Thyroid gland (tissue), 4 donors: ENCODE measurements at regions not wholly inside any gene's neighbourhood (a gene's known extent, or its start where the extent isn't known, plus 50 kb on each side); places are given as distances from the start of the nearest gene placed in this dataset.

ENCODE experiments used
- CTCF ChIP-seq, 6 experiments: fragments of 200-600 bp in 3 of 6; fragments of 450-650 bp in 3 of 6; sonication (generic) in 3 of 6; IDR thresholded peaks; one replicate each; pipeline ENCODE4 v1.5.1; 2016 to 2019; ENCODE audit warnings: antibody characterized with exemption in 6 of 6, mild to moderate bottlenecking in 2 of 6, inconsistent platforms in 1 of 6, moderate library complexity in 1 of 6
- POLR2A ChIP-seq, 2 donors: fragments of 450-650 bp; IDR thresholded peaks; one replicate each; pipeline ENCODE4 v1.6.1; 2017; ENCODE audit warnings: antibody characterized with exemption in 2 of 2, mild to moderate bottlenecking in 2 of 2, moderate library complexity in 1 of 2

GRCh38 chr4:85147481-85148076, 181.1 kb upstream of the WDFY3 start:
- TF ChIP-seq CTCF (IDR thresholded peaks at IDR 0.05): peak; percentile 21 to 63 (median 44)
- TF ChIP-seq POLR2A (IDR thresholded peaks at IDR 0.05): no peak
